GM12873 (cell line): ENCODE measurements at regions not wholly inside any gene's neighbourhood (a gene's known extent, or its start where the extent isn't known, plus 50 kb on each side); places are given as distances from the start of the nearest gene placed in this dataset.

ENCODE experiments used
- TF ChIP-seq, protein P1 (sequence below): IDR thresholded peaks from 2 replicates; pipeline ENCODE4 v1.5.1; 2012; ENCODE audit warnings: low read depth, mild to moderate bottlenecking, moderate library complexity, low read length, control low read depth; ENCODE audit not compliant: insufficient read depth; ENCODE audit errors: missing control alignments

DNA sequence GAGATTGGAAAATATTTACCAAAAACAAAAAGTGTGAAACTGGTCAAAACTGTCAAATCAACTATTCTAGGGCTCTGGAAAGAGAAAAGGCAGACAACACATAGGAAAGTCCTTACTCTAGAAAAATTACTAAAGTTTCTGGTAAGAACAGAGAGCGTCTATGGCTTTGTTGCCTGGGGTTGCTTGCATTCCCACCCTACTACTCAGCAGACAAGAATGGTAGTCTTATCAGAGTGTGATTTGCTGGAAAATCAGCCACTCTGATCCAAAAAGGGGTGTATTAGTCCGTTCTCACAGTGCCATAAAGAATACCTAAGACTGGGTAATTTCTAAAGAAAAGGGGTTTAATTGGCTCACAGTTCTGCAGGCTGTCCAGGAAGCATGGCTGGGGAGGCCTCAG, 50.3 kb upstream of the CDH20 start:
- TF ChIP-seq, protein P1, sequence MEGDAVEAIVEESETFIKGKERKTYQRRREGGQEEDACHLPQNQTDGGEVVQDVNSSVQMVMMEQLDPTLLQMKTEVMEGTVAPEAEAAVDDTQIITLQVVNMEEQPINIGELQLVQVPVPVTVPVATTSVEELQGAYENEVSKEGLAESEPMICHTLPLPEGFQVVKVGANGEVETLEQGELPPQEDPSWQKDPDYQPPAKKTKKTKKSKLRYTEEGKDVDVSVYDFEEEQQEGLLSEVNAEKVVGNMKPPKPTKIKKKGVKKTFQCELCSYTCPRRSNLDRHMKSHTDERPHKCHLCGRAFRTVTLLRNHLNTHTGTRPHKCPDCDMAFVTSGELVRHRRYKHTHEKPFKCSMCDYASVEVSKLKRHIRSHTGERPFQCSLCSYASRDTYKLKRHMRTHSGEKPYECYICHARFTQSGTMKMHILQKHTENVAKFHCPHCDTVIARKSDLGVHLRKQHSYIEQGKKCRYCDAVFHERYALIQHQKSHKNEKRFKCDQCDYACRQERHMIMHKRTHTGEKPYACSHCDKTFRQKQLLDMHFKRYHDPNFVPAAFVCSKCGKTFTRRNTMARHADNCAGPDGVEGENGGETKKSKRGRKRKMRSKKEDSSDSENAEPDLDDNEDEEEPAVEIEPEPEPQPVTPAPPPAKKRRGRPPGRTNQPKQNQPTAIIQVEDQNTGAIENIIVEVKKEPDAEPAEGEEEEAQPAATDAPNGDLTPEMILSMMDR, result no peak
